Liver (tissue), 8 donors: ENCODE measurements at regions not wholly inside any gene's neighbourhood (a gene's known extent, or its start where the extent isn't known, plus 50 kb on each side); places are given as distances from the start of the nearest gene placed in this dataset.

ENCODE experiments used
- DNase-seq: peaks from one replicate; pipeline ENCODE4 v3.0.0-alpha.2; 2017; ENCODE audit warnings: low spot score
- H3K27ac ChIP-seq, 2 donors: one replicate each; pipeline ENCODE4 v1.7.0; 2013; ENCODE audit warnings: inconsistent platforms in 2 of 2, low read length in 2 of 2, control low read depth in 1 of 2, low read depth in 1 of 2, mild to moderate bottlenecking in 1 of 2
- H3K27me3 ChIP-seq, 4 donors: one replicate each; pipeline versions ENCODE4 v1.6.1 to v1.7.0; 2013; ENCODE audit warnings: low read length in 3 of 4, inconsistent platforms in 1 of 4, mild to moderate bottlenecking in 1 of 4, moderate library complexity in 1 of 4; ENCODE audit not compliant: control insufficient read depth in 4 of 4, insufficient read depth in 4 of 4
- H3K36me3 ChIP-seq, 4 donors: one replicate each; pipeline versions ENCODE4 v1.6.1 to v1.7.0; 2013; ENCODE audit warnings: low read length in 3 of 4, mild to moderate bottlenecking in 3 of 4, low read depth in 1 of 4, moderate library complexity in 1 of 4; ENCODE audit not compliant: control insufficient read depth in 4 of 4, insufficient read depth in 3 of 4
- H3K4me1 ChIP-seq, 4 donors: one replicate each; pipeline versions ENCODE4 v1.6.1 to v1.7.0; 2013; ENCODE audit warnings: low read length in 3 of 4, mild to moderate bottlenecking in 3 of 4, moderate library complexity in 1 of 4; ENCODE audit not compliant: control insufficient read depth in 4 of 4, insufficient read depth in 4 of 4
- H3K4me3 ChIP-seq, 3 donors: one replicate each; pipeline versions ENCODE4 v1.6.1 to v1.7.0; 2013; ENCODE audit warnings: low read length in 3 of 3, control low read depth in 1 of 3, low read depth in 1 of 3, mild to moderate bottlenecking in 1 of 3
- H3K9ac ChIP-seq, 2 donors: one replicate each; pipeline ENCODE4 v1.7.0; 2013; ENCODE audit warnings: low read length in 2 of 2, mild to moderate bottlenecking in 2 of 2, moderate library complexity in 2 of 2, control low read depth in 1 of 2, low read depth in 1 of 2
- H3K9me3 ChIP-seq, 4 donors: one replicate each; pipeline versions ENCODE4 v1.6.1 to v1.7.0; 2013; ENCODE audit warnings: low read length in 3 of 4; ENCODE audit not compliant: control insufficient read depth in 4 of 4
- ATF3 ChIP-seq: IDR thresholded peaks from 2 replicates; pipeline ENCODE4 v1.6.1; 2016; ENCODE audit warnings: antibody characterized with exemption
- CTCF ChIP-seq: fragments of 150-350 bp; IDR thresholded peaks from 2 replicates; pipeline ENCODE4 v1.5.1; 2017; ENCODE audit warnings: improper control_type of control experiment, low read depth, low read length; ENCODE audit not compliant: missing input control
- EGR1 ChIP-seq, 2 donors: IDR thresholded peaks; 2 replicates each; pipeline ENCODE4 v1.6.1; 2016 to 2018; ENCODE audit warnings: antibody characterized with exemption in 2 of 2, low read depth in 2 of 2
- FOXA1 ChIP-seq: IDR thresholded peaks from 2 replicates; pipeline ENCODE4 v1.6.1; 2016; ENCODE audit warnings: antibody characterized with exemption
- FOXA2 ChIP-seq: IDR thresholded peaks from 2 replicates; pipeline ENCODE4 v1.6.1; 2016; ENCODE audit warnings: antibody characterized with exemption
- GABPA ChIP-seq, 2 donors: IDR thresholded peaks in 1 of 2; conservative IDR thresholded peaks in 1 of 2; 2 replicates each; pipeline ENCODE4 v1.6.1; 2016; ENCODE audit warnings: antibody characterized with exemption in 2 of 2, mild to moderate bottlenecking in 1 of 2, moderate library complexity in 1 of 2
- HNF4A ChIP-seq, 2 donors: conservative IDR thresholded peaks; 2 replicates each; pipeline ENCODE4 v1.6.1; 2016; ENCODE audit warnings: antibody characterized with exemption in 2 of 2, mild to moderate bottlenecking in 2 of 2
- HNF4G ChIP-seq: IDR thresholded peaks from 2 replicates; pipeline ENCODE4 v1.6.1; 2016; ENCODE audit warnings: antibody characterized with exemption
- JUND ChIP-seq, 2 donors: IDR thresholded peaks; 2 replicates each; pipeline ENCODE4 v1.6.1; 2016; ENCODE audit warnings: antibody characterized with exemption in 2 of 2
- MAX ChIP-seq: IDR thresholded peaks from 2 replicates; pipeline ENCODE4 v1.6.1; 2016; ENCODE audit warnings: antibody characterized with exemption
- NR2F2 ChIP-seq: IDR thresholded peaks from 2 replicates; pipeline ENCODE4 v1.6.1; 2016; ENCODE audit warnings: antibody characterized with exemption
- RAD21 ChIP-seq, 2 donors: IDR thresholded peaks; 2 replicates each; pipeline ENCODE4 v1.6.1; 2016; ENCODE audit warnings: antibody characterized with exemption in 2 of 2, mild to moderate bottlenecking in 2 of 2
- REST ChIP-seq: IDR thresholded peaks from 2 replicates; pipeline ENCODE4 v1.6.1; 2016; ENCODE audit warnings: antibody characterized with exemption, mild to moderate bottlenecking
- RXRA ChIP-seq, 2 donors: IDR thresholded peaks; 2 replicates each; pipeline ENCODE4 v1.6.1; 2017 to 2018; ENCODE audit warnings: antibody characterized with exemption in 2 of 2, mild to moderate bottlenecking in 1 of 2
- SP1 ChIP-seq: IDR thresholded peaks from 2 replicates; pipeline ENCODE4 v1.6.1; 2018; ENCODE audit warnings: antibody characterized with exemption, mild to moderate bottlenecking
- TAF1 ChIP-seq: conservative IDR thresholded peaks from 2 replicates; pipeline ENCODE4 v1.6.1; 2016; ENCODE audit warnings: antibody characterized with exemption, mild to moderate bottlenecking
- YY1 ChIP-seq: IDR thresholded peaks from 2 replicates; pipeline ENCODE4 v1.6.1; 2016; ENCODE audit warnings: antibody characterized with exemption, mild to moderate bottlenecking
- ZBTB33 ChIP-seq: IDR thresholded peaks from 2 replicates; pipeline ENCODE4 v1.6.1; 2016; ENCODE audit warnings: antibody characterized with exemption
- WGBS: extraction: QIAGEN DNeasy Blood & Tissue Kit; methylation state at CpG from one replicate; pipeline ENCODE4 v1.1.7; 2013; 5-methylcytosine and 5-hydroxymethylcytosine counted together
- donor health status: healthy.
- donor health status: healthy.
- donor health status: healthy.
- donor health status: healthy.
- donor health status: healthy.

GRCh38 chr7:94250124-94250523 is 144.6 kb upstream of the COL1A2 start:
- H3K27ac ChIP-seq = no peak overlapping the region
- WGBS = 62% methylated on average over 2 of the region's 2 CpGs
- H3K9me3 ChIP-seq = peaks cover 0 to 3% (median 0%) of the 10 kb centered on the region in 4 donors
- H3K36me3 ChIP-seq = no peaks in the 10 kb centered on the region
- no peak for DNase-seq
- no peak for TF ChIP-seq MAX
- no peak for TF ChIP-seq HNF4G
- no peak for TF ChIP-seq REST
- TF ChIP-seq YY1 = no peak
- no peak for TF ChIP-seq ATF3
- no peak for TF ChIP-seq CTCF
- no peak for TF ChIP-seq JUND (IDR thresholded peaks at IDR 0.05)
- no peak for TF ChIP-seq SP1
- no peak for TF ChIP-seq TAF1
- TF ChIP-seq GABPA (IDR thresholded peaks at IDR 0.05 in 1 of 2, conservative IDR thresholded peaks at IDR 0.05 in 1 of 2) = no peak
- no peak for TF ChIP-seq RAD21 (IDR thresholded peaks at IDR 0.05)
- no peak for TF ChIP-seq HNF4A (conservative IDR thresholded peaks at IDR 0.05)
- no peak for TF ChIP-seq RXRA (IDR thresholded peaks at IDR 0.05)
- TF ChIP-seq NR2F2 = no peak
- no peak for TF ChIP-seq FOXA2
- peaks cover 0 to 3% (median 0%) of the 10 kb centered on the region in 4 donors for H3K27me3 ChIP-seq
- no peaks in the 10 kb centered on the region for H3K4me1 ChIP-seq
- H3K4me3 ChIP-seq = no peak overlapping the region
- no peak overlapping the region for H3K9ac ChIP-seq

GRCh38 chr7:94250987-94251386 is 143.7 kb upstream of the COL1A2 start:
- H3K4me3 ChIP-seq = no peak overlapping the region
- no peak for DNase-seq
- peaks cover 0 to 3% (median 0%) of the 10 kb centered on the region in 4 donors for H3K9me3 ChIP-seq
- no peak overlapping the region for H3K9ac ChIP-seq
- 35% methylated on average over 1 of the region's 1 CpG for WGBS
- H3K4me1 ChIP-seq = no peaks in the 10 kb centered on the region
- H3K27ac ChIP-seq = no peak overlapping the region
- peaks cover 0 to 3% (median 0%) of the 10 kb centered on the region in 4 donors for H3K27me3 ChIP-seq
- no peaks in the 10 kb centered on the region for H3K36me3 ChIP-seq
- TF ChIP-seq HNF4A (conservative IDR thresholded peaks at IDR 0.05) (no peak), GABPA (IDR thresholded peaks at IDR 0.05 in 1 of 2, conservative IDR thresholded peaks at IDR 0.05 in 1 of 2) (no peak), EGR1 (IDR thresholded peaks at IDR 0.05; ENCODE audit: low read depth in 2 of 2) (no peak), JUND (IDR thresholded peaks at IDR 0.05) (no peak), ATF3 (no peak), REST (no peak), FOXA1 (no peak), HNF4G (no peak), CTCF (no peak), RXRA (IDR thresholded peaks at IDR 0.05) (no peak), ZBTB33 (no peak), FOXA2 (no peak), TAF1 (no peak)
